Fibroblast of skin of back (primary cell): ENCODE measurements at regions not wholly inside any gene's neighbourhood (a gene's known extent, or its start where the extent isn't known, plus 50 kb on each side); places are given as distances from the start of the nearest gene placed in this dataset.

Experiments
- DNase-seq: peaks from one replicate; pipeline ENCODE4 v3.0.0-alpha.2; 2013

GRCh38 chr7:156219307-156220077 lies 407.2 kb upstream of the SHH start:
- DNase-seq = no peak

DNA sequence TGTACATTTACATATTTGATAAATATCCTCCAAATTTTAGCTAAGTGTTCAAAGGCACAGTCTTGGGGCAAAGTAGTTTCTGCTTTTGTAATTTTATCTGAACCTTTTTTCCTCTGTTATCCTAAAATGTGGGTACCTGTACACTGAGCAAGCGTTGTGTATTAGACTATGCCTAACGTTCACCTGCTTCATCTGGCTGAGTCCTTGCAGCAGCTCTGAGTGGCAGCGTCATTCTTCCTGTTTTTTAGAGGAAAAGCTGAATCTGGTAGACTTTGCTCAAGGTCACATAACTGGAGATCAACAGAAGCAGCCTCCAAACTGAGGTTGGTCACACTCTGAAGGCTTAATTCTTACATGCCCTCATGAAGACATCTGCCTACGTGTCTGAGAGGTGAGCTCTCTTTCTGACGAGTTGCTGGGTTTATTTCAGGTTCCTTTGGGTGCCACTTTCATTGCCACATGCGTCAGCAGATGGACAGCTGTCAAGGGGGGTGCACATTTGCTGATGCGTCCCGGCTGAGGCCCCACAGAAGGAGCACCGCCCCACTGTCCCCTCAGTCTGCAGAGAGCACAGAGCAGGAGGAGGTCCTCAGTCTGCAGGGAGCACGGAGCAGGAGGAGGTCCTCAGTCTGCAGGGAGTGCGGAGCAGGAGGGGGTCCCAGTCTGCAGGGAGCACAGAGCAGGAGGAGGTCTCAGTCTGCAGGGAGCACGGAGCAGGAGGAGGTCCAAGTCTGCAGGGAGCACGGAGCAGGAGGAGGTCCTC lies 406.5 kb upstream of the SHH start:
- DNase-seq = no peak

DNA sequence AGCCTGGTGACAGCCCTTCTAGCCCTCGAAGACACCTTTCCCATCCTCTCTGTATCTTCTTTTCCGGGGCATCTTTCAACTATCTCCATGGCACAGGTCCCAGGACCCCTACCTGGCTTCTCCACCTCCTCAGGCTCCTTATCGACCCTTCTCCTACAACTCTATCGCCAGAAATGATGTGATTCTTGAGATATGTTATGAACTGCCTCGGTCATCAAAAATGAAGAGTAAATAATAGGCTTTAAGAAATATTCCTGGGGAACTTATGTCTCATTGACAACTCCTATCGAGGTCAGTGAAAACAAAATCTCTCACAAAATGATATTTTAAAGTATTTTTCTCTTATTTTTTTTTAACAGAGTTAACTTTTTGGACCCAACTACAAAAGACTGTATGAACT lies 405.5 kb upstream of the SHH start:
- no peak for DNase-seq

DNA sequence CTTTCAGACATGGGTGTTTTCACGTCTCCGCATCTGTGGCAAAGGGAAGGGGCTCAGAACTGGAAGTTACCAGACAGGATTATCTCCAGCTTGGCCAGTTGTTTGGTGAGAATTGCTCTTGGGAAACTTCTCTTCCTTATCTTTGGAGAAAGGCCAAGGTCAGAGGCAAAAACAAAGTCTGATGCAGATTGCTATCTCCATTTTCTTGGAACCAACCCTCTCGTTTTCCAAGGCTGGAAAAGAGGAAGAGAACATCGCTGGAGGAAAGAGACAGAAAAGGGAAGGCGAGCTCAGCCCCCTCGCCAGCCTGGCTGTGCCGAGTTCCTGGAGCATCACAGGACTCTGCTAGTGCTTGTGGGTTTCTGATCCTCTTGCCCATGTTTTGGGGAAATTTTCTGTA lies 396.8 kb upstream of the SHH start:
- DNase-seq = no peak

GRCh38 chr7:156207306-156207705 lies 395.0 kb upstream of the SHH start:
- DNase-seq = no peak

DNA sequence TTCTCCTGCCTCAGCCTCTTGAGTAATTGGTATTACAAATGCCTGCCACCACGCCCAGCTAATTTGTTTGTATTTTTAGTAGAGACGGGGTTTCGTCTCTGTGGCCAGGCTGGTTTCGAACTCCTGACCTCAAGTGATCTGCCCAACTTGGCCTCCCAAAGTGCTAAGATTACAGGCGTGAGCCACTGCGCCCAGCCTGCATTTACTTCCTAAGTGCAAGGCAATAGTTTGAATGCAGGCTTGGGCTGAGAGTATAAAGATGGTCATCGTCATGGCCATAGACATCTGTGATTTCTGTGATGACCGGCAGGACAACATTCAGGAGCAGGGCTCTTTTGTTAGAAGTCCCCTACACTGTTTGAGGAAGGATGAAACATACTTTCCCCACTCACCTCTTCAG lies 393.9 kb upstream of the SHH start:
- DNase-seq = no peak

DNA sequence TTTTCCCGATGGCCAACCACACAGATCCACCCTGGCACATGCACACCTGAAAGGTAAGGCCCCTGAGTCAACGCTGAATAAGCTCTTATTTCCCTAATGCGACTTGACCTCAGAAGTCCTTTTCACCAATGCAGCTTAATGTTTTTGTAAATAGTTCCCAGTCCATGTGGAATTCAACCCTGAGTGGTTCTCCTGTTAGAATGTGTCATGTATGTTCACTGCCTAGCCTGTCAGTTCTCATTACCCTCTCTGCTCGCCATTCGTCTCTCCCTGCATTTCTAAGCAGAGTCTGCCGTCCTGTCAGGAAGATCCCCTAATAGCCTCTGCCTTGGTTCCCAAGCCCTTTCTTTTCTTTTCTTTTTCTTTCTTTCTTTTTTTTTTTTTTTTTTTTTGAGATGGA lies 392.6 kb upstream of the SHH start:
- DNase-seq = no peak

- DNase-seq = no peak
Measured at GRCh38 chr7:156203923-156204322, 391.7 kb upstream of the SHH start.

DNA sequence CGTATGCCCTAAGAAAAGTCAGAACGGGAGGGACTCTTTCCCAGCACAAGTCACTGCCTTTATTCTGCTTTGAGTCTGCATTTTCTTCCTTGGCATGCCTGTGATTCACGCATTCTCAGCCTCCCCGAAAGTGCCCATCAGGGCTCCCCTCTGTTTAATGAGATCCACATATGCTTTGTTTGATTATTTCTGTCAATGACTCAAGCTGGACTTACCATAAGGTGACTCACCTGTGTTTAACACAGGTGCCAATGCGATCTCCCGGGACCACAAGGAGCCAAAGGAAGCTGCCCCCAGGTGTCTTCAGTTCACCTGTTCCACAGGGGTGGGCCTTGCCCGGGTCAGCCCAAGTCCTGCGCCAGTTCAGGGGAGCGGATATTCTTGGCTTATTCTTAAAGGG lies 386.0 kb upstream of the SHH start:
- no peak for DNase-seq

DNA sequence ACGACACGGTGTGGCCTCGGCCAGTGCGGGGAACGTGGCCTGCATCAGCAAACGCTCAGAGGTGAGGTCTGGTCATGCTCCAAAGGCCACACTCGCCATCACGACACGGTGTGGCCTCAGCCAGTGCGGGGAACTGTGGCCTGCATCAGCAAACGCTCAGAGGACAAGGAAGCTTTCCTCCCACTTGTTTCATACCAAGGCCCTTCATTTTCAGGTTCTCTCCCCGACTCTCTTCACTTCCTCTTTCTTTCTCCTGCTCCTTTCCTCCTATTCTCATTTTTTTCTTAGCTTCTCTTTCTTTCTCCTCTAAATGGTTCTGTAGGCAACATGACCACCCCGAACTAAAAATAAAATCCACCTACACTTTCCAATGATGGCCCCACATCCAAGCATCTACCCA lies 384.4 kb upstream of the SHH start:
- no peak for DNase-seq

- no peak for DNase-seq
Measured at GRCh38 chr7:156195276-156195675, 383.0 kb upstream of the SHH start.

DNA sequence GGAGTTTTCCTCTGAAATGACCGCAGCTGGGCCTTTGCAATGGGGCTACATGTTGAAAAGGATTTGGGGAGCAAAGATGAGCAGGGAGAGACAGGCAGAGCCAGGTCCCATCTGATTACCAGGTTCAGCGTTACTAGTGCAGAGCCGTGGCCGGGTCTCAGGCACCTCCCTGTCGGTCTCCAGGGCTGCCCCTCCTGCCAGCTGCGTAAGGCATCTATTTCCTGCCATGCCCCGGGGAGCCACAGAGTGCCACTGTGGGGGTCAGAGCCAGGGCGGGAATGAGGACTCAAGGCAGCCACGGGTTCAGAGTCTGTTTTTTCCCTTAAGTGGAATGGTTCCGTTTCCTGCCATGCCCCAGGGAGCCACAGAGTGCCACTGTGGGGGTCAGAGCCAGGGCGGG lies 382.6 kb upstream of the SHH start:
- no peak for DNase-seq

DNA sequence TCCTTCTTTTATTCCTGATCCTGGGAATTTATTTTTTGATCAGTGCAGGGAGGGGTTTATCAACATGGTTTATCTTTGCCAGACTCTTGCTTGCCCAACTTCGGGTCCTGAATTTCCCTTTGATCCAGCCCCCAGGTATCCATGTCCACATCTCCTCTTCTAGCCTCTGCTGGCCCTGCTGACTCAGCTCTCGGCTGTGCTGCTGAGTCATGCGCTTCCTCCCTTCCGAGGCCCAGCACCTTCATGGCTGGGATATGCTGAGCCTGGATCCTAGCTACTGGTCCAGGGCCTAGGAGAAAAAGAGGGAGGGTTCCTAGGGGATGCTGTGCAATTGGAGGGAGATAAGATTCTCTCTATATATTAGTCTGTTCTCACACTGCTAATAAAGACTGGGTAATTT lies 380.7 kb upstream of the SHH start:
- DNase-seq = no peak

DNA sequence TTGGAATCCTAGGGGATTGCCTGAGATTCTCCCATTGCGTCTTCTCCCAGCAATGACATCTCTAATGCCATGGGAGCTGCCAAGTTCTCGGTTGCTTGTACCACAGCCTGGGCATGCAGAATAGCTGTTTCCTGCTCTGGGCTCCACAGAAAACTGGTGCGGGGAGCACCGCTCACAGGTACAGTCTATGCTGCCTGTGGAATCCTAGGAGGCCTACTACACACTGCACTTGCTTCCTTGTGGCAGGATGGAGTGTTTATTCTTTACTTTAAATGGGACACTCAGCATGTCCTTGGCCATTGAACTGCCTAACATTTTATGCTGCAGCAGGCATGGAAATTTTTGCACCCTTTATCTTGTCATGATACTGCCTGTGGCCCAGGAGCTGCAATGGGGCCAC lies 378.8 kb upstream of the SHH start:
- DNase-seq = no peak

DNA sequence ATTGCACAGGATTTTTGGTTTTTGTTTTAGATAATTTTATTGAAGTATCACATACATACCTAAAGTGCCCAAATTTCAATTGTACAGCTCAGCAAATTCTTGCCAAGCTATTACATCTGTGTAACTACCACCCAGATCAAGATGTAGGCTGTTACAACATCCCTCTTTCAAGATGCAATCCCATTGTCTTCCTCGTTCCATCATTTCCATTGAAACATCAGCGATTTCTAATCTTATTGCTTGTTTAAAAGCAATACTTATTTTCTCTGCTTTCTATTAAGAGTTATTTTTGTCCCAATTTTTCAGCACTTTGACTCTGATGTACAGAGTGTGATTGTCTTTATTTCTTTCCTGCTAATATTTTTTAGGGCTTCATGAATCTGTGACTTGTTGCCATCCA lies 372.8 kb upstream of the SHH start:
- DNase-seq = no peak

DNA sequence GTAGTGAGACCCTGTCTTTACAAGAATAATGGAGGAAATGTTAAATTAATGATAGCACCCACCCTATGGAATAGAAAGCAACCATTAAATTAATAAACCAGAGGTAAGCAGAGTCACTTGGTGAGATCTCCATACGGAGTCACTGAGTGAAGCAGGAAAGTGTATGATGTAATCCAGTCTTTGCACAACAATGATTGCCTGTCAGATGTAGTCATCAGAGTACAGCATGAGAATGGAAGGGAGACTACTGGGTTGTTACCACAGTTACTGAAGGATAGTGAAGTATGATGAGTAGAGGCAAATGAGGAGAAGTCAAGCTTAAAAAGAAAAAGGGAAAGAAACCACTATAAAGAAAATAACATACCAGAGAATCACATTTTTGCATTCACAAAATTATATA lies 371.9 kb upstream of the SHH start:
- DNase-seq = no peak

GRCh38 chr7:156180451-156181229 lies 368.4 kb upstream of the SHH start:
- DNase-seq = no peak

- no peak for DNase-seq
Measured at GRCh38 chr7:156179872-156180390, 367.7 kb upstream of the SHH start.

GRCh38 chr7:156178857-156179256 lies 366.6 kb upstream of the SHH start:
- DNase-seq = no peak

GRCh38 chr7:156178214-156178613 lies 366.0 kb upstream of the SHH start:
- DNase-seq = no peak

GRCh38 chr7:156177422-156178055 lies 365.3 kb upstream of the SHH start:
- DNase-seq = no peak

DNA sequence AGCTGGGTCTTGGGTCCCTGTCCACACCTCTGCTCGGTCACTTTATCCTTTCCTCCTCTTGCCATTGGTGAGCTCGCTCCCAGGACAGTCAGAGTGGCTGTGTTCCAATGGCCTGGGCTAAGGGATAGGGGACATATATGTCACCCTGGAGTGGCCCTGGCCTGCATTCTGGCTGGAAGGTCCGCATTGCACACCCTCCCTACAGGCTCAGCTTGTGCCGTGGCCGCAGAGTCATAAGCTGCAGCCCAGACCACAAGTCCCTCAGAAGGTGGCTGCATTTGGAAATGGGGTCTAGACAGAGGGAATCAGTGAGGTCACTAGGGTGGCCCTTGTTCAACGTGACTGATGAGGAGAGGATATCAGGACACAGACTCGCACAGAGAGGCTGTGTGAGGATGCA lies 363.8 kb upstream of the SHH start:
- no peak for DNase-seq

DNA sequence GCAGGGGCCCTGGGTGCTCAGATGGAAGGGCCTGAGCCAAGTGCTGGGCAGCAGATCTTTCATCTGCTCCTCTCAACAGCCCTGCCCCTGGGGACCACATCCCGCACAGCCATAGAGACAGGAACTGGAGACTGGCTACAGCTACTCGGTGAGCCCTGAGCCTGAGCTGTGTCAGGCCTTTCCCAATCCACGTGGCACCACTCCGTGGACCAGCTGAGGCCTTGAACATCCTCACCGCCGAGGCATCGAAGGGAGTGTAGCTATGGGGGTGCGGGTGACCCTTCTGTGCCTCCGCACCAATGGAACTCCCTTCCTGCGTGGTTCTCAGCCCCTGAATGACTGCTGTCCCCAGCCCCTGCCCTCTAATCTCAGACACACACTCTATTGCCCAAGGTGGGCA lies 362.7 kb upstream of the SHH start:
- no peak for DNase-seq
